ENCODE measurements at regions not wholly inside any gene's neighbourhood (a gene's known extent, or its start where the extent isn't known, plus 50 kb on each side); places are given as distances from the start of the nearest gene placed in this dataset.
A peak's percentile ranks its signal among the peaks of the same experiment; 100 is the strongest.

- Histone ChIP-seq H3K9me3 (ENCODE audit: insufficient read depth, low read depth, low read length) (no peaks in the 10 kb centered on the region), H3K4me3 (ENCODE audit: low read length, poor library complexity, severe bottlenecking) (peak overlapping the region; percentile 98), H3K36me3 (ENCODE audit: insufficient read depth, low read length) (no peaks in the 10 kb centered on the region), H3K4me2 (ENCODE audit: low read depth, low read length, poor library complexity, severe bottlenecking) (peak overlapping the region; percentile 98), H3K79me2 (ENCODE audit: insufficient read depth, low read length) (no peaks in the 10 kb centered on the region), H3K9me2 (replicated peaks; ENCODE audit: low read depth, low read length) (no peaks in the 10 kb centered on the region), H3K4me1 (ENCODE audit: insufficient read depth, low read length, poor library complexity, severe bottlenecking) (peaks cover 22% of the 10 kb centered on the region), H3F3A (ENCODE audit: low read depth) (no peaks in the 10 kb centered on the region), H4K20me1 (ENCODE audit: insufficient read depth, low read length, poor library complexity, severe bottlenecking) (no peaks in the 10 kb centered on the region), H3K9ac (ENCODE audit: low read depth, low read length, poor library complexity, severe bottlenecking) (no peak overlapping the region), H3K27me3 (ENCODE audit: insufficient read depth, low read length, poor library complexity, severe bottlenecking) (no peaks in the 10 kb centered on the region), H2AFZ (ENCODE audit: low read length) (peak overlapping the region; percentile 13; the same call in 1 of the 2 replicates)
- TF ChIP-seq CTCF (conservative IDR thresholded peaks at IDR 0.05; ENCODE audit: low read length) (no peak), EZH2phosphoT487 (IDR thresholded peaks at IDR 0.05; ENCODE audit: borderline replicate concordance) (no peak)
These were observed 57.4 kb upstream of the ACOT11 start for GRCh38 chr1:54490361-54491248.

GRCh38 chr1:54489627-54490250, 58.3 kb upstream of the ACOT11 start:
- peak overlapping the region; percentile 98 for H3K4me3 ChIP-seq (ENCODE audit: low read length, poor library complexity, severe bottlenecking)
- H3K9me2 ChIP-seq (replicated peaks; ENCODE audit: low read depth, low read length) = no peaks in the 10 kb centered on the region
- TF ChIP-seq EZH2phosphoT487 (IDR thresholded peaks at IDR 0.05; ENCODE audit: borderline replicate concordance) (no peak), CTCF (conservative IDR thresholded peaks at IDR 0.05; ENCODE audit: low read length) (peak; percentile 33; the same call in 1 of the 2 replicates)
- H3K4me1 ChIP-seq (ENCODE audit: insufficient read depth, low read length, poor library complexity, severe bottlenecking) = peaks cover 22% of the 10 kb centered on the region
- H3K9ac ChIP-seq (ENCODE audit: low read depth, low read length, poor library complexity, severe bottlenecking) = peak overlapping the region; percentile 97
- no peaks in the 10 kb centered on the region for H3K9me3 ChIP-seq (ENCODE audit: insufficient read depth, low read depth, low read length)
- no peaks in the 10 kb centered on the region for H3F3A ChIP-seq (ENCODE audit: low read depth)
- no peaks in the 10 kb centered on the region for H3K36me3 ChIP-seq (ENCODE audit: insufficient read depth, low read length)
- peak overlapping the region; percentile 98 for H3K4me2 ChIP-seq (ENCODE audit: low read depth, low read length, poor library complexity, severe bottlenecking)
- no peaks in the 10 kb centered on the region for H3K79me2 ChIP-seq (ENCODE audit: insufficient read depth, low read length)
- H3K27me3 ChIP-seq (ENCODE audit: insufficient read depth, low read length, poor library complexity, severe bottlenecking) = no peaks in the 10 kb centered on the region
- H4K20me1 ChIP-seq (ENCODE audit: insufficient read depth, low read length, poor library complexity, severe bottlenecking) = no peaks in the 10 kb centered on the region
- no peak overlapping the region for H2AFZ ChIP-seq (ENCODE audit: low read length)

- H3K36me3 ChIP-seq (ENCODE audit: insufficient read depth, low read length) = no peaks in the 10 kb centered on the region
- no peaks in the 10 kb centered on the region for H3K9me2 ChIP-seq (replicated peaks; ENCODE audit: low read depth, low read length)
- peak overlapping the region; percentile 98 for H3K4me3 ChIP-seq (ENCODE audit: low read length, poor library complexity, severe bottlenecking)
- peak overlapping the region; percentile 98 for H3K4me2 ChIP-seq (ENCODE audit: low read depth, low read length, poor library complexity, severe bottlenecking)
- H3F3A ChIP-seq (ENCODE audit: low read depth) = no peaks in the 10 kb centered on the region
- H3K4me1 ChIP-seq (ENCODE audit: insufficient read depth, low read length, poor library complexity, severe bottlenecking) = peaks cover 22% of the 10 kb centered on the region
- no peaks in the 10 kb centered on the region for H3K27me3 ChIP-seq (ENCODE audit: insufficient read depth, low read length, poor library complexity, severe bottlenecking)
- no peaks in the 10 kb centered on the region for H3K9me3 ChIP-seq (ENCODE audit: insufficient read depth, low read depth, low read length)
- no peaks in the 10 kb centered on the region for H4K20me1 ChIP-seq (ENCODE audit: insufficient read depth, low read length, poor library complexity, severe bottlenecking)
- peak overlapping the region; percentile 68 for H2AFZ ChIP-seq (ENCODE audit: low read length)
- H3K79me2 ChIP-seq (ENCODE audit: insufficient read depth, low read length) = no peaks in the 10 kb centered on the region
- peak overlapping the region; percentile 97 for H3K9ac ChIP-seq (ENCODE audit: low read depth, low read length, poor library complexity, severe bottlenecking)
- peak; percentile 88 for TF ChIP-seq CTCF (conservative IDR thresholded peaks at IDR 0.05; ENCODE audit: low read length)
- no peak for TF ChIP-seq EZH2phosphoT487 (IDR thresholded peaks at IDR 0.05; ENCODE audit: borderline replicate concordance)
These were observed 59.0 kb upstream of the ACOT11 start for GRCh38 chr1:54488779-54489626.

Measured in Loucy (cell line).